ENCODE measurements at regions not wholly inside any gene's neighbourhood (a gene's known extent, or its start where the extent isn't known, plus 50 kb on each side); places are given as distances from the start of the nearest gene placed in this dataset.

- TF ChIP-seq, protein P1, sequence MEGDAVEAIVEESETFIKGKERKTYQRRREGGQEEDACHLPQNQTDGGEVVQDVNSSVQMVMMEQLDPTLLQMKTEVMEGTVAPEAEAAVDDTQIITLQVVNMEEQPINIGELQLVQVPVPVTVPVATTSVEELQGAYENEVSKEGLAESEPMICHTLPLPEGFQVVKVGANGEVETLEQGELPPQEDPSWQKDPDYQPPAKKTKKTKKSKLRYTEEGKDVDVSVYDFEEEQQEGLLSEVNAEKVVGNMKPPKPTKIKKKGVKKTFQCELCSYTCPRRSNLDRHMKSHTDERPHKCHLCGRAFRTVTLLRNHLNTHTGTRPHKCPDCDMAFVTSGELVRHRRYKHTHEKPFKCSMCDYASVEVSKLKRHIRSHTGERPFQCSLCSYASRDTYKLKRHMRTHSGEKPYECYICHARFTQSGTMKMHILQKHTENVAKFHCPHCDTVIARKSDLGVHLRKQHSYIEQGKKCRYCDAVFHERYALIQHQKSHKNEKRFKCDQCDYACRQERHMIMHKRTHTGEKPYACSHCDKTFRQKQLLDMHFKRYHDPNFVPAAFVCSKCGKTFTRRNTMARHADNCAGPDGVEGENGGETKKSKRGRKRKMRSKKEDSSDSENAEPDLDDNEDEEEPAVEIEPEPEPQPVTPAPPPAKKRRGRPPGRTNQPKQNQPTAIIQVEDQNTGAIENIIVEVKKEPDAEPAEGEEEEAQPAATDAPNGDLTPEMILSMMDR (IDR thresholded peaks at IDR 0.05 in 4 of 5, conservative IDR thresholded peaks at IDR 0.05 in 1 of 5) = no peak
- no peak for TF ChIP-seq POLR2A (IDR thresholded peaks at IDR 0.05)
Observed at GRCh38 chr15:36177590-36178302, 401.7 kb upstream of the CDIN1 start.
